ENCODE measurements at regions not wholly inside any gene's neighbourhood (a gene's known extent, or its start where the extent isn't known, plus 50 kb on each side); places are given as distances from the start of the nearest gene placed in this dataset.

- Histone ChIP-seq H3K79me2 (ENCODE audit: control insufficient read depth, insufficient read depth, low read length) (peaks cover 16% of the 10 kb centered on the region), H3K36me3 (ENCODE audit: control insufficient read depth, insufficient read depth, low read length) (no peaks in the 10 kb centered on the region), H3K4me3 (replicated peaks in 1 of 4; ENCODE audit: control extremely low read depth in 1 of 4, insufficient read depth in 1 of 4, low read depth in 3 of 4, low read length in 4 of 4) (peak overlapping the region; percentile 48 to 91 (median 66)), H3K4me2 (ENCODE audit: extremely low read depth, insufficient read depth, low read length) (peak overlapping the region; percentile 59), H3K27ac (ENCODE audit: insufficient read depth, low read length) (peak overlapping the region; percentile 77), H2AFZ (ENCODE audit: low read length) (no peak overlapping the region), H3K9ac (ENCODE audit: insufficient read depth, low read length) (peak overlapping the region; percentile 89), H3K9me3 (ENCODE audit: control insufficient read depth, insufficient read depth, low read depth, low read length) (no peaks in the 10 kb centered on the region), H3K27me3 (ENCODE audit: control insufficient read depth, insufficient read depth, low read length) (no peaks in the 10 kb centered on the region), H3K4me1 (ENCODE audit: control insufficient read depth, extremely low read depth, insufficient read depth, low read length) (no peaks in the 10 kb centered on the region), H4K20me1 (ENCODE audit: control insufficient read depth, extremely low read depth, insufficient read depth, low read length) (no peaks in the 10 kb centered on the region)
- DNase-seq (ENCODE audit: low read depth in 2 of 2): peak; percentile 11 to 25
- TF ChIP-seq, protein P1, sequence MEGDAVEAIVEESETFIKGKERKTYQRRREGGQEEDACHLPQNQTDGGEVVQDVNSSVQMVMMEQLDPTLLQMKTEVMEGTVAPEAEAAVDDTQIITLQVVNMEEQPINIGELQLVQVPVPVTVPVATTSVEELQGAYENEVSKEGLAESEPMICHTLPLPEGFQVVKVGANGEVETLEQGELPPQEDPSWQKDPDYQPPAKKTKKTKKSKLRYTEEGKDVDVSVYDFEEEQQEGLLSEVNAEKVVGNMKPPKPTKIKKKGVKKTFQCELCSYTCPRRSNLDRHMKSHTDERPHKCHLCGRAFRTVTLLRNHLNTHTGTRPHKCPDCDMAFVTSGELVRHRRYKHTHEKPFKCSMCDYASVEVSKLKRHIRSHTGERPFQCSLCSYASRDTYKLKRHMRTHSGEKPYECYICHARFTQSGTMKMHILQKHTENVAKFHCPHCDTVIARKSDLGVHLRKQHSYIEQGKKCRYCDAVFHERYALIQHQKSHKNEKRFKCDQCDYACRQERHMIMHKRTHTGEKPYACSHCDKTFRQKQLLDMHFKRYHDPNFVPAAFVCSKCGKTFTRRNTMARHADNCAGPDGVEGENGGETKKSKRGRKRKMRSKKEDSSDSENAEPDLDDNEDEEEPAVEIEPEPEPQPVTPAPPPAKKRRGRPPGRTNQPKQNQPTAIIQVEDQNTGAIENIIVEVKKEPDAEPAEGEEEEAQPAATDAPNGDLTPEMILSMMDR (conservative IDR thresholded peaks at IDR 0.05 in 1 of 2, IDR thresholded peaks at IDR 0.05 in 1 of 2; ENCODE audit: low read depth in 1 of 2, low read length in 2 of 2): no peak
- no peak for TF ChIP-seq EZH2 (IDR thresholded peaks at IDR 0.05; ENCODE audit: low read length, missing control alignments)
Observed at GRCh38 chr5:8458038-8458383, 589.1 kb downstream of the MTRR start.

- Histone ChIP-seq H3K27me3 (ENCODE audit: control insufficient read depth, insufficient read depth, low read length) (no peaks in the 10 kb centered on the region), H3K4me3 (replicated peaks in 1 of 4; ENCODE audit: control extremely low read depth in 1 of 4, insufficient read depth in 1 of 4, low read depth in 3 of 4, low read length in 4 of 4) (no peak overlapping the region), H3K27ac (ENCODE audit: insufficient read depth, low read length) (no peak overlapping the region), H3K9ac (ENCODE audit: insufficient read depth, low read length) (no peak overlapping the region), H2AFZ (ENCODE audit: low read length) (no peak overlapping the region), H4K20me1 (ENCODE audit: control insufficient read depth, extremely low read depth, insufficient read depth, low read length) (no peaks in the 10 kb centered on the region), H3K36me3 (ENCODE audit: control insufficient read depth, insufficient read depth, low read length) (no peaks in the 10 kb centered on the region), H3K4me1 (ENCODE audit: control insufficient read depth, extremely low read depth, insufficient read depth, low read length) (no peaks in the 10 kb centered on the region), H3K9me3 (ENCODE audit: control insufficient read depth, insufficient read depth, low read depth, low read length) (no peaks in the 10 kb centered on the region), H3K4me2 (ENCODE audit: extremely low read depth, insufficient read depth, low read length) (no peak overlapping the region), H3K79me2 (ENCODE audit: control insufficient read depth, insufficient read depth, low read length) (peaks cover 16% of the 10 kb centered on the region)
- no peak for DNase-seq (ENCODE audit: low read depth in 2 of 2)
- TF ChIP-seq, protein P1 (conservative IDR thresholded peaks at IDR 0.05 in 1 of 2, IDR thresholded peaks at IDR 0.05 in 1 of 2; ENCODE audit: low read depth in 1 of 2, low read length in 2 of 2): no peak
- no peak for TF ChIP-seq EZH2 (IDR thresholded peaks at IDR 0.05; ENCODE audit: low read length, missing control alignments)
Observed at GRCh38 chr5:8461543-8461942, 592.6 kb downstream of the MTRR start.

DNA sequence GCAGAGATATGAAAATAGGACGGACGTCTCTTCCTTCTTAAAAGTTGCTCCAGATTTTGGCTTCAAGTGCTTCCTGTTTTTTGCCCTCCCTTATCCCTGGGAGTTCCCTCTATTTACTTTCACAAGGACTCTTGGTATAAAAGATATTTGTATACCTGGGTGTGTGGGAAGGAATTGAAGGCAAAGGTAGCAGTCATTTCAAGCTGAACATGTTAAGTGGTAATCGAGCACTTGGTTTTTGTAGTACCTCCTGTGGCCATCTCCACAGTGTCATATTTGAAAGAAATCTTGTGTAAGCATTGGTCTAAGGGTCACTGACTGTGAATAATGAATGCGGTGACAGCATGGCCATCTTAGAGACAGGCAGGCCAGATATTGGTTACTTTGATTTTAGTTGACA, 593.6 kb downstream of the MTRR start:
- Histone ChIP-seq H3K4me1 (ENCODE audit: control insufficient read depth, extremely low read depth, insufficient read depth, low read length) (no peaks in the 10 kb centered on the region), H3K9me3 (ENCODE audit: control insufficient read depth, insufficient read depth, low read depth, low read length) (no peaks in the 10 kb centered on the region), H3K4me2 (ENCODE audit: extremely low read depth, insufficient read depth, low read length) (no peak overlapping the region), H3K4me3 (replicated peaks in 1 of 4; ENCODE audit: control extremely low read depth in 1 of 4, insufficient read depth in 1 of 4, low read depth in 3 of 4, low read length in 4 of 4) (no peak overlapping the region), H2AFZ (ENCODE audit: low read length) (no peak overlapping the region), H3K9ac (ENCODE audit: insufficient read depth, low read length) (no peak overlapping the region), H3K27me3 (ENCODE audit: control insufficient read depth, insufficient read depth, low read length) (no peaks in the 10 kb centered on the region), H3K79me2 (ENCODE audit: control insufficient read depth, insufficient read depth, low read length) (peaks cover 16% of the 10 kb centered on the region), H4K20me1 (ENCODE audit: control insufficient read depth, extremely low read depth, insufficient read depth, low read length) (no peaks in the 10 kb centered on the region), H3K36me3 (ENCODE audit: control insufficient read depth, insufficient read depth, low read length) (no peaks in the 10 kb centered on the region), H3K27ac (ENCODE audit: insufficient read depth, low read length) (no peak overlapping the region)
- TF ChIP-seq, protein P1 (conservative IDR thresholded peaks at IDR 0.05 in 1 of 2, IDR thresholded peaks at IDR 0.05 in 1 of 2; ENCODE audit: low read depth in 1 of 2, low read length in 2 of 2): no peak
- no peak for TF ChIP-seq EZH2 (IDR thresholded peaks at IDR 0.05; ENCODE audit: low read length, missing control alignments)
- no peak for DNase-seq (ENCODE audit: low read depth in 2 of 2)

All from fibroblast of lung (primary cell).